H9 (cell line): ENCODE measurements at regions not wholly inside any gene's neighbourhood (a gene's known extent, or its start where the extent isn't known, plus 50 kb on each side); places are given as distances from the start of the nearest gene placed in this dataset.

Source experiments
- DNase-seq: peaks from one replicate; pipeline ENCODE4 v3.0.0-alpha.2; 2017
- H2AFZ ChIP-seq: one replicate; pipeline ENCODE4 v1.6.1; 2013; ENCODE audit warnings: mild to moderate bottlenecking, low read length, control low read depth, moderate library complexity
- H2AK5ac ChIP-seq: 2 replicates; pipeline ENCODE4 v1.6.1; 2013; ENCODE audit warnings: low read length, control low read depth, mixed read lengths; ENCODE audit not compliant: insufficient read length
- H2BK120ac ChIP-seq: one replicate; pipeline ENCODE4 v1.6.1; 2013; ENCODE audit warnings: low read depth, mild to moderate bottlenecking, low read length, control low read depth, inconsistent platforms; ENCODE audit not compliant: poor library complexity, severe bottlenecking
- H2BK12ac ChIP-seq: 2 replicates; pipeline ENCODE4 v1.6.1; 2013; ENCODE audit warnings: low read length, control low read depth, mixed read lengths, low read depth; ENCODE audit not compliant: insufficient read length
- H2BK15ac ChIP-seq: 2 replicates; pipeline ENCODE4 v1.6.1; 2013; ENCODE audit warnings: low read depth, low read length, control low read depth
- H2BK20ac ChIP-seq: one replicate; pipeline ENCODE4 v1.6.1; 2013; ENCODE audit warnings: low read depth, mild to moderate bottlenecking, low read length, control low read depth, inconsistent platforms; ENCODE audit not compliant: poor library complexity, severe bottlenecking
- H2BK5ac ChIP-seq: 2 replicates; pipeline ENCODE4 v1.6.1; 2013; ENCODE audit warnings: low read length, control low read depth, mixed read lengths; ENCODE audit not compliant: insufficient read length
- H3K14ac ChIP-seq: 2 replicates; pipeline ENCODE4 v1.6.1; 2013; ENCODE audit warnings: low read length, control low read depth; ENCODE audit not compliant: insufficient read depth
- H3K18ac ChIP-seq: 2 replicates; pipeline ENCODE4 v1.6.1; 2013; ENCODE audit warnings: low read depth, mild to moderate bottlenecking, mixed read lengths, low read length, control low read depth; ENCODE audit not compliant: insufficient read length
- H3K23ac ChIP-seq: 2 replicates; pipeline ENCODE4 v1.6.1; 2013; ENCODE audit warnings: low read length, control low read depth, mixed read lengths, low read depth; ENCODE audit not compliant: insufficient read length
- H3K23me2 ChIP-seq: 2 replicates; pipeline ENCODE4 v1.6.1; 2013; ENCODE audit warnings: low read depth, mild to moderate bottlenecking, mixed read lengths, low read length, control low read depth; ENCODE audit not compliant: insufficient read length, poor library complexity, severe bottlenecking
- H3K27ac ChIP-seq: 2 replicates; pipeline ENCODE4 v1.5.1; 2013; ENCODE audit warnings: low read length, control low read depth, mixed read lengths, low read depth; ENCODE audit not compliant: insufficient read length
- H3K27me3 ChIP-seq: 2 replicates; pipeline ENCODE4 v1.6.1; 2013; ENCODE audit warnings: low read length, control low read depth, inconsistent platforms; ENCODE audit not compliant: insufficient read depth
- H3K4ac ChIP-seq: 2 replicates; pipeline ENCODE4 v1.6.1; 2013; ENCODE audit warnings: low read depth, mild to moderate bottlenecking, control low read depth, inconsistent platforms, low read length, moderate library complexity
- H3K4me1 ChIP-seq: 2 replicates; pipeline ENCODE4 v1.6.1; 2013; ENCODE audit warnings: low read length, control low read depth, inconsistent platforms; ENCODE audit not compliant: insufficient read depth
- H3K4me2 ChIP-seq: 2 replicates; pipeline ENCODE4 v1.6.1; 2013; ENCODE audit warnings: low read length, control low read depth, mixed read lengths; ENCODE audit not compliant: insufficient read length, insufficient read depth
- H3K56ac ChIP-seq: 2 replicates; pipeline ENCODE4 v1.6.1; 2013; ENCODE audit warnings: low read depth, mild to moderate bottlenecking, mixed read lengths, low read length, control low read depth; ENCODE audit not compliant: insufficient read length
- H3K79me1 ChIP-seq: 2 replicates; pipeline ENCODE4 v1.6.1; 2013; ENCODE audit warnings: low read depth, mild to moderate bottlenecking, moderate library complexity, low read length, control low read depth, inconsistent platforms; ENCODE audit not compliant: insufficient read depth, poor library complexity, severe bottlenecking
- H3K79me2 ChIP-seq: 2 replicates; pipeline ENCODE4 v1.6.1; 2013; ENCODE audit warnings: low read length, control low read depth, inconsistent platforms; ENCODE audit not compliant: insufficient read depth
- H3K9ac ChIP-seq: 2 replicates; pipeline ENCODE4 v1.6.1; 2013; ENCODE audit warnings: low read length, control low read depth, mixed read lengths; ENCODE audit not compliant: insufficient read length; ENCODE audit errors: extremely low read depth
- H3K9me3 ChIP-seq: one replicate; pipeline ENCODE4 v1.6.1; 2013; ENCODE audit warnings: low read depth, low read length, inconsistent platforms; ENCODE audit not compliant: control insufficient read depth
- H3T11ph ChIP-seq: one replicate; pipeline ENCODE4 v1.6.1; 2013; ENCODE audit warnings: mild to moderate bottlenecking, low read length, control low read depth, inconsistent platforms
- H4K20me1 ChIP-seq: one replicate; pipeline ENCODE4 v1.6.1; 2013; ENCODE audit not compliant: control insufficient read depth, insufficient read length, insufficient read depth
- H4K5ac ChIP-seq: 2 replicates; pipeline ENCODE4 v1.6.1; 2013; ENCODE audit warnings: low read depth, mild to moderate bottlenecking, mixed read lengths, low read length, control low read depth; ENCODE audit not compliant: insufficient read length
- H4K8ac ChIP-seq: replicated peaks from 2 replicates; pipeline ENCODE4 v1.6.1; 2013; ENCODE audit warnings: low read length, control low read depth, mixed read lengths, low read depth; ENCODE audit not compliant: insufficient read length
- H4K91ac ChIP-seq: 2 replicates; pipeline ENCODE4 v1.6.1; 2013; ENCODE audit warnings: low read depth, mild to moderate bottlenecking, moderate library complexity, mixed read lengths, low read length, control low read depth; ENCODE audit not compliant: insufficient read length
- H3K27ac Mint-ChIP-seq, 3 experiments: 2 replicates in 2 of 3; 3 replicates in 1 of 3; pipeline ENCODE4 v1.8.0; 2020 to 2021; ENCODE audit warnings: mixed read lengths in 3 of 3, mild to moderate bottlenecking in 1 of 3, moderate library complexity in 1 of 3
- H3K27me3 Mint-ChIP-seq: 2 replicates; pipeline ENCODE4 v1.8.0; 2021; ENCODE audit warnings: low read depth, mild to moderate bottlenecking, moderate library complexity, mixed read lengths
- H3K36me3 Mint-ChIP-seq, 3 experiments: 2 replicates in 2 of 3; 3 replicates in 1 of 3; pipeline ENCODE4 v1.8.0; 2020 to 2021; ENCODE audit warnings: low read depth in 3 of 3, mixed read lengths in 3 of 3; ENCODE audit not compliant: insufficient read depth in 1 of 3
- H3K4me1 Mint-ChIP-seq, 2 experiments: 2 replicates each; pipeline ENCODE4 v1.8.0; 2020; ENCODE audit warnings: mixed read lengths in 2 of 2
- H3K4me3 Mint-ChIP-seq, 2 experiments: 2 replicates in 1 of 2; 3 replicates in 1 of 2; pipeline ENCODE4 v1.8.0; 2020 to 2021; ENCODE audit warnings: mild to moderate bottlenecking in 2 of 2, mixed read lengths in 2 of 2, moderate library complexity in 1 of 2
- H3K9me3 Mint-ChIP-seq, 2 experiments: 2 replicates in 1 of 2; 3 replicates in 1 of 2; pipeline ENCODE4 v1.8.0; 2020; ENCODE audit warnings: mild to moderate bottlenecking in 2 of 2, mixed read lengths in 2 of 2, moderate library complexity in 1 of 2
- CTCF ChIP-seq: fragments of 200-600 bp; sonication (generic); conservative IDR thresholded peaks from 3 replicates; pipeline ENCODE4 v1.8.0; 2021; ENCODE audit warnings: antibody characterized with exemption, mild to moderate bottlenecking

- no peak for DNase-seq
- H3K4ac ChIP-seq, result no peak overlapping the region
Observed at GRCh38 chr4:127518046-127518445, 114.7 kb upstream of the INTU start.

More at GRCh38 chr4:127518046-127518445, 114.7 kb upstream of the INTU start:
- no peaks in the 10 kb centered on the region for H3K9me3 ChIP-seq
- peaks cover 12% of the 10 kb centered on the region; the same call in 1 of the 2 replicates for H3K4me1 ChIP-seq
- no peak overlapping the region for H3K27ac ChIP-seq
- H3K9me3 Mint-ChIP-seq, result no peaks in the 10 kb centered on the region; a peak in 1 of 5 replicates
- no peak overlapping the region for H3K23ac ChIP-seq
- no peaks in the 10 kb centered on the region for H3K27me3 Mint-ChIP-seq
- H4K5ac ChIP-seq, result no peak overlapping the region
- H4K8ac ChIP-seq, result no peak overlapping the region
- H2BK20ac ChIP-seq, result no peak overlapping the region
- H2BK120ac ChIP-seq, result no peak overlapping the region
- H3K14ac ChIP-seq, result no peak overlapping the region
- no peaks in the 10 kb centered on the region for H3K27me3 ChIP-seq
- no peak overlapping the region for H3K4me2 ChIP-seq
- H3K56ac ChIP-seq, result no peak overlapping the region
- TF ChIP-seq CTCF, result no peak
- H3T11ph ChIP-seq, result no peak overlapping the region
- H3K79me1 ChIP-seq, result no peaks in the 10 kb centered on the region
- H3K18ac ChIP-seq, result no peak overlapping the region
- no peaks in the 10 kb centered on the region for H4K20me1 ChIP-seq
- H3K79me2 ChIP-seq, result no peaks in the 10 kb centered on the region
- no peak overlapping the region for H2BK15ac ChIP-seq
- no peak overlapping the region for H3K4me3 Mint-ChIP-seq
- H2AK5ac ChIP-seq, result no peak overlapping the region
- no peak overlapping the region for H2BK5ac ChIP-seq
- H3K9ac ChIP-seq, result no peak overlapping the region
- H2AFZ ChIP-seq, result no peak overlapping the region
- no peak overlapping the region for H4K91ac ChIP-seq
- peak overlapping the region in 2 of 3 experiments; percentile 19 to 57; a peak in 3 of 7 replicates for H3K27ac Mint-ChIP-seq
- no peaks in the 10 kb centered on the region for H3K23me2 ChIP-seq
- H3K4me1 Mint-ChIP-seq, result peaks cover 28 to 41% of the 10 kb centered on the region in 2 experiments
- H3K36me3 Mint-ChIP-seq, result peaks cover 0 to 7% (median 0%) of the 10 kb centered on the region in 3 experiments; a peak in 2 of 7 replicates
- no peak overlapping the region for H2BK12ac ChIP-seq
